ENCODE measurements at regions not wholly inside any gene's neighbourhood (a gene's known extent, or its start where the extent isn't known, plus 50 kb on each side); places are given as distances from the start of the nearest gene placed in this dataset.

GRCh38 chr20:22770241-22770800 lies 185.9 kb upstream of the FOXA2 start:
- no peaks in the 10 kb centered on the region for H4K20me1 ChIP-seq (ENCODE audit: insufficient read depth)
- H3K9ac ChIP-seq (ENCODE audit: low read length) = no peak overlapping the region
- H2AFZ ChIP-seq (ENCODE audit: low read depth, low read length) = no peak overlapping the region
- no peak overlapping the region for H3K4me3 ChIP-seq (ENCODE audit: low read length)
- no peaks in the 10 kb centered on the region for H3K27me3 ChIP-seq (ENCODE audit: insufficient read depth, low read depth, low read length)
- no peaks in the 10 kb centered on the region for H3K9me2 ChIP-seq (ENCODE audit: insufficient read depth, low read length)
- H3K4me2 ChIP-seq (ENCODE audit: low read length) = no peak overlapping the region
- H3K27ac ChIP-seq (ENCODE audit: low read length) = no peak overlapping the region
- H3K79me2 ChIP-seq (replicated peaks; ENCODE audit: insufficient read depth, low read length) = no peaks in the 10 kb centered on the region
- no peaks in the 10 kb centered on the region for H3K36me3 ChIP-seq (ENCODE audit: insufficient read depth, low read length)
- no peak for TF ChIP-seq SMC3 (conservative IDR thresholded peaks at IDR 0.05; ENCODE audit: poor library complexity)
- no peak for TF ChIP-seq CTCF (IDR thresholded peaks at IDR 0.05; ENCODE audit: poor library complexity, severe bottlenecking)
- no peak for TF ChIP-seq POLR2AphosphoS5 (IDR thresholded peaks at IDR 0.05)
- TF ChIP-seq EZH2 (IDR thresholded peaks at IDR 0.05; ENCODE audit: borderline replicate concordance, insufficient read depth, low read length, poor library complexity, severe bottlenecking) = no peak
- no peak for TF ChIP-seq MXI1 (conservative IDR thresholded peaks at IDR 0.05; ENCODE audit: poor library complexity, severe bottlenecking)
- TF ChIP-seq TAF1 (IDR thresholded peaks at IDR 0.05; ENCODE audit: low read depth) = no peak
- no peaks in the 10 kb centered on the region for H3K9me3 ChIP-seq (ENCODE audit: low read length)
- no peaks in the 10 kb centered on the region for H3F3A ChIP-seq (ENCODE audit: insufficient read depth, low read length, poor library complexity, severe bottlenecking)

- Histone ChIP-seq H3F3A (ENCODE audit: insufficient read depth, low read length, poor library complexity, severe bottlenecking) (no peaks in the 10 kb centered on the region), H3K4me3 (ENCODE audit: low read length) (no peak overlapping the region), H3K36me3 (ENCODE audit: insufficient read depth, low read length) (no peaks in the 10 kb centered on the region), H3K27me3 (ENCODE audit: insufficient read depth, low read depth, low read length) (no peaks in the 10 kb centered on the region), H3K27ac (ENCODE audit: low read length) (no peak overlapping the region), H3K9ac (ENCODE audit: low read length) (no peak overlapping the region), H3K79me2 (replicated peaks; ENCODE audit: insufficient read depth, low read length) (no peaks in the 10 kb centered on the region), H3K9me3 (ENCODE audit: low read length) (no peaks in the 10 kb centered on the region), H4K20me1 (ENCODE audit: insufficient read depth) (no peaks in the 10 kb centered on the region), H3K9me2 (ENCODE audit: insufficient read depth, low read length) (no peaks in the 10 kb centered on the region), H2AFZ (ENCODE audit: low read depth, low read length) (no peak overlapping the region), H3K4me2 (ENCODE audit: low read length) (no peak overlapping the region)
- no peak for TF ChIP-seq EZH2 (IDR thresholded peaks at IDR 0.05; ENCODE audit: borderline replicate concordance, insufficient read depth, low read length, poor library complexity, severe bottlenecking)
- TF ChIP-seq RAD21 (conservative IDR thresholded peaks at IDR 0.05) = no peak
- TF ChIP-seq TAF1 (IDR thresholded peaks at IDR 0.05; ENCODE audit: low read depth) = no peak
- no peak for TF ChIP-seq CTCF (IDR thresholded peaks at IDR 0.05; ENCODE audit: poor library complexity, severe bottlenecking)
- TF ChIP-seq SMC3 (conservative IDR thresholded peaks at IDR 0.05; ENCODE audit: poor library complexity) = no peak
- TF ChIP-seq EP300 (conservative IDR thresholded peaks at IDR 0.05; ENCODE audit: poor library complexity, severe bottlenecking) = no peak
- TF ChIP-seq POLR2AphosphoS5 (IDR thresholded peaks at IDR 0.05) = no peak
- no peak for TF ChIP-seq REST (IDR thresholded peaks at IDR 0.05; ENCODE audit: borderline replicate concordance)
- no peak for TF ChIP-seq MXI1 (conservative IDR thresholded peaks at IDR 0.05; ENCODE audit: poor library complexity, severe bottlenecking)
These were observed 187.3 kb upstream of the FOXA2 start for GRCh38 chr20:22771706-22772105.

All from neural cell (in vitro differentiated cells).